Small intestine (tissue), 7 donors: ENCODE measurements at regions not wholly inside any gene's neighbourhood (a gene's known extent, or its start where the extent isn't known, plus 50 kb on each side); places are given as distances from the start of the nearest gene placed in this dataset.
"Not testable (repeated sequence)": the region's sequence is repeated elsewhere in the genome, so short reads cannot be mapped to it uniquely, and the experiment has no call there.

Experiments
- DNase-seq, 2 donors: peaks; one replicate each; pipeline versions ENCODE4 v3.0.0 to v3.0.0-alpha.2; 2013
- FAIRE-seq: peaks from 2 replicates; lab custom pipeline; 2012; peaks lifted over from hg19 to GRCh38; lab: Jason Lieb, UNC
- H3K27ac ChIP-seq, 3 donors: one replicate each; pipeline ENCODE4 v1.5.1; 2013; ENCODE audit warnings: low read length in 2 of 3, mild to moderate bottlenecking in 2 of 3, control low read depth in 1 of 3, inconsistent platforms in 1 of 3, low read depth in 1 of 3, moderate library complexity in 1 of 3
- H3K27me3 ChIP-seq, 3 donors: one replicate each; pipeline ENCODE4 v1.6.1; 2013; ENCODE audit warnings: low read length in 3 of 3, inconsistent platforms in 1 of 3; ENCODE audit not compliant: control insufficient read depth in 3 of 3, insufficient read depth in 3 of 3
- H3K36me3 ChIP-seq, 3 donors: one replicate each; pipeline ENCODE4 v1.6.1; 2013; ENCODE audit warnings: low read length in 3 of 3, inconsistent platforms in 1 of 3, low read depth in 1 of 3, mild to moderate bottlenecking in 1 of 3, moderate library complexity in 1 of 3; ENCODE audit not compliant: control insufficient read depth in 3 of 3, insufficient read depth in 2 of 3
- H3K4me1 ChIP-seq, 3 donors: one replicate each; pipeline ENCODE4 v1.6.1; 2013; ENCODE audit warnings: low read length in 2 of 3, inconsistent platforms in 1 of 3, low read depth in 1 of 3, mild to moderate bottlenecking in 1 of 3, moderate library complexity in 1 of 3; ENCODE audit not compliant: control insufficient read depth in 3 of 3, insufficient read depth in 2 of 3
- H3K4me3 ChIP-seq, 3 donors: one replicate each; pipeline ENCODE4 v1.5.1; 2013; ENCODE audit warnings: low read length in 3 of 3, control low read depth in 1 of 3, inconsistent platforms in 1 of 3, low read depth in 1 of 3, mild to moderate bottlenecking in 1 of 3, moderate library complexity in 1 of 3
- H3K9me3 ChIP-seq, 2 donors: one replicate each; pipeline ENCODE4 v1.6.1; 2013; ENCODE audit warnings: low read depth in 1 of 2, low read length in 1 of 2; ENCODE audit not compliant: control insufficient read depth in 2 of 2, insufficient read depth in 1 of 2
- WGBS, 3 donors: extraction: QIAGEN DNeasy Blood & Tissue Kit; methylation state at CpG; one replicate each; pipeline ENCODE4 v1.1.7; 2013; 5-methylcytosine and 5-hydroxymethylcytosine counted together
- donor health status: healthy with polysubstance abuse.
- donor health status: control.
- donor health status: control.
- donor health status: Bipolar disorder and iron deficiency.
- donor health status: healthy.

DNA sequence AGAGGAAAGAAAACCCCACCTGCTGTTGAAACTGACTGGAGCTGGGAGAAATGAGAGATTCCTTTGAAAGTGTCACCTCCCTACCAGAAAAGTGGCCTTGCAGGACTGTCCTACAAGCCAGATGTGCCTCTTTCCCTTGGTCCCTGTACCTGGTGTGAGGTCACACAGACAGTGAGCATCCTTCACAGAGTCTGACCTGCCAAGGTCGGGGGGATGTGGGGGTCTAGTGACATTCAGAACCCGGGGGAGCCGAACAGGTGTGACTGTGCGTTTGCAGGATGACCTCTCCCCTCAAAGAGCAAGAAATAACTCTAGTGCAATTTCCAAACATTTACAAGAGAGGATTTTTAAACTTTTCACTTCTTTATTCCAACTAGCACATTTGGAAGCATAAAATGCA lies 93.4 kb upstream of the ZNF479 start:
- H3K36me3 ChIP-seq = no peaks in the 10 kb centered on the region
- no peak overlapping the region for H3K4me3 ChIP-seq
- DNase-seq (no peak), FAIRE-seq (no peak)
- no peaks in the 10 kb centered on the region for H3K27me3 ChIP-seq
- WGBS, 3 donors = 73 to 78% (median 74%) methylated on average over 4 of the region's 4 CpGs
- peaks cover 5 to 60% of the 10 kb centered on the region in 2 donors for H3K9me3 ChIP-seq
- H3K27ac ChIP-seq = no peak overlapping the region
- no peaks in the 10 kb centered on the region for H3K4me1 ChIP-seq

DNA sequence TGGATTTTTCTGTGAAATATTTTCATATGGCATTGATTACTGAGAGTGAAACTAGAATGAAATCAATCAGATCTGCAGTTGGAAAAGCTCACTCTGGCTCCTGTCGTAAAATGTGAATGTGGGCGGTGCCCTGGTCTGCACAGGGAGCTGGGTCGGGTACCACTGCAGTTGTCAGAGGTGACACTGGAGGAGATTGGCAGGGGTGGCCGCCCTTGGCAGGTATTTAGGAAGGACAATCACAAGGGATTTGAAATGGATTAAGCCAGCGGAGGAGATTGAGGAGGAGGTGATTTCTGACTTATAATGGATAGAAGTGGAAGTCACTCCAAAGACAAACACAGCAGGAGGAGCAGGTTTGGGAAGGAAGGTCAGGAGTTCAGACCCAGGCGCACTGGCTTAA lies 109.0 kb upstream of the ZNF479 start:
- not testable (repeated sequence) for H3K27ac ChIP-seq, H3K36me3 ChIP-seq, FAIRE-seq, H3K4me1 ChIP-seq, DNase-seq, H3K4me3 ChIP-seq, H3K27me3 ChIP-seq
- peaks cover 12 to 53% of the 10 kb centered on the region in 2 donors for H3K9me3 ChIP-seq
- WGBS, 3 donors = 81 to 85% (median 85%) methylated on average over 6 of the region's 6 CpGs

- H3K36me3 ChIP-seq, DNase-seq, H3K4me1 ChIP-seq, H3K27me3 ChIP-seq, H3K27ac ChIP-seq, H3K4me3 ChIP-seq, FAIRE-seq: not testable (repeated sequence)
- WGBS, 3 donors = 77 to 88% (median 85%) methylated on average over 8 of the region's 8 CpGs
- peaks cover 12 to 33% of the 10 kb centered on the region in 2 donors for H3K9me3 ChIP-seq
Observed at GRCh38 chr7:57243551-57243950, 111.3 kb upstream of the ZNF479 start.

DNA sequence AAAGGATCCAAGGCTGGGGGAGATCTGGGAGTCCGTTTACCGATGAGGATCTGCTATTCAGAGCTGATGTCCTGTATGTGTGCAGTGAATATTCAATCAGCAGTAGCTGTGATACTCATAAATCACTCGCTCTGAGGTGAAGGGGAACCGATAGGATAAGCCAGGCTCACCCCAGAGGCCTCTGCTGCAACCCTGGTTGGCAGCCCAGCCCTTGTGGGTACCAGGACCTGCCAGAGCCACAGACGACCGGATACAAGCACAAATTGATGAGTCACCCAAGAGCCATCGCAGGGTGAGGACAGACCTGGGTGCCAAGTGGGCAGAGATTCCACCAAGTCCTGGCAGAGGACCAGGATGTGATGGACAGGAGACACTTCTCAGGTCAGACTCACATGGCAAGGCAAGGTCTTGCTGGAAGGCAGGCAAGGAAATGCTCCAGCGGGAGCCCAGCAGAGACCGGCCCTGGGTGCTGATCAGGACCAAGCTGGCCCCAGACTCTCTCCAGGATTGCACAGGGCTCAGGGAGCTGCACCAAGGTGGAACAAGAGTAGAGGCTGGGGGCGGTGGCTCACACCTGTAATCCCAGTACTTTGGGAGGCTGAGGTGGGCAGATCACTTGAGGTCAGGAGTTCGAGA lies 112.2 kb upstream of the ZNF479 start:
- not testable (repeated sequence) for FAIRE-seq, H3K27ac ChIP-seq, DNase-seq, H3K36me3 ChIP-seq, H3K4me1 ChIP-seq, H3K27me3 ChIP-seq, H3K4me3 ChIP-seq
- peaks cover 9 to 26% of the 10 kb centered on the region in 2 donors for H3K9me3 ChIP-seq
- 80% methylated on average over 11 of the region's 11 CpGs for WGBS, 3 donors

DNA sequence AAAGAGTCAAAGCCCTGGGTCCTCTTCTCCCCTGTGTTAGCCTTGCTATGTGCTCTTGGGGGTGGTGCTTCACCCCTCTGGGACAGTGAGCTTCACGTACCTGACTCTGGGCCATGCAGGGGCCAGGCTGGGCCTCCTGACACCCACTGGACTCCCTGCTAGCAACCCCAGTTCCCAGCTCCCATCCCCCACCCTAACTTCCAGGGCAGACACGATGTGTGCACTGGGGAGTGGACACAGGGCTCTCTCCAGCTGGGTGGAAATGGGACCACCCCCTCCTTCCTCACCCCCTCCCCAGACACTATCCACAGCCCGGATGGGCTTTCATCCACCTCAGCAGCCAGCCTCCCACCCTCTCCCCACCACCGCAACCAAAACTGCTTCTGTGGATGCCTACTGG lies 113.0 kb upstream of the ZNF479 start:
- Histone ChIP-seq H3K4me1 (no peaks in the 10 kb centered on the region), H3K27ac (no peak overlapping the region), H3K27me3 (no peaks in the 10 kb centered on the region), H3K9me3 (peaks cover 9 to 24% of the 10 kb centered on the region in 2 donors), H3K36me3 (no peaks in the 10 kb centered on the region), H3K4me3 (no peak overlapping the region)
- 70 to 88% (median 74%) methylated on average over 3 to 4 of the region's 4 CpGs for WGBS, 3 donors
- FAIRE-seq (no peak), DNase-seq (no peak)

DNA sequence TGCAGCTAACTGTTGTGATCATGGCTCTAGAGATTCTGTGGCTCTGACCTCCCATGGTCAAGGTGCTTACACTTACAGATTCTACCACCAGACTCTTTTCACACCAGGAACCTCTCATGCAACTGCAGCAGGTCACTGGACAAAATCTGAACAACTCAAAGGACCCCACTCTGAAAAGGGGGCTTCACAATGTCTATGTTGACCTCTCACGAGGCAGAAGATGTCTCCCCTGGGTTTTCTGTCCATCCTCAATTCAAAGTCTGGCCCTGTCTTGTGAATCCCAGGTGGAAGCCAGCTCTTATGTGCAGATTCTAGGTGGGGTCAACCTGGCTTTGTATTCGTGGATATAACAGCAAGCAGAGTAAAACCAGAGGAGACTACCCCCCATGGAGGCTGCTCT lies 118.6 kb upstream of the ZNF479 start:
- H3K27me3 ChIP-seq = no peaks in the 10 kb centered on the region
- WGBS, 3 donors = 14 to 27% (median 23%) methylated on average over 2 of the region's 2 CpGs

DNA sequence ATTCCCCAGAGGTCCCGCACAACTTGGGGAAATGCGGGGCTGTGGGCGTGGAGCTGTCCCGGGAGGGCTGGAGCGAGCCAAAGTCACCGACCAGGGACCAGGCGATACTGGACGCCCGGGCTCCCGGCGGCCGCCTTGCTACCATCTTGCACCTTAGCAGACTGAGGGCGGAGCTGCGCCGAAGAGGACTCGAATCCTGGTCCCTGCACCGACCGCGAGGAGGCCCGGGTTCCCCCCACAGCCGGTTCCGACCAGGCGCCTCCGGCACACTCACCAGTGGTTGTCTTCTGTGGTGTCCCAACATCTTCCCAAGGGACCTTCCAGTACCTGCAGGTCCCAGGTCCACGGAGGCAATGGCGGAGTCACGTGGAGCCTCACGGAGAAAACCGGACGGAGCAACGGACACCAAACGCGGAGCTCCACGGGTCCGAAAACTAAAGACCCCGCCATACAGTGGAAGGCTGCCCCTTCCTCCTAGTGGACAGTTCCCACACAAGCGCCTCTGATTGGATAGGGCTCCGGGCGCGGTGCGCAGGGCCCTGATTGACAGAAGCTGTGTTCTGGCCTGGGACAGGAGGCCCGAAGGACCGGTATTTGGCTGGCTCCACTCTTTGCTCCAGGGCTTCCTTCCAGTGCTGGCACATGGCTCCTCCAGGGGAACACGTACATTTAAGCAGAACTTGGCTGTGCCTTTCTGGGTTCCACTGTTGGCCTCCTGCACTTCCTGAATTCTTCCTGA lies 124.6 kb upstream of the ZNF479 start:
- H3K27me3 ChIP-seq = no peaks in the 10 kb centered on the region
- no peak overlapping the region for H3K27ac ChIP-seq
- no peak for DNase-seq
- 85 to 89% (median 89%) methylated on average over 43 to 44 of the region's 44 CpGs for WGBS, 3 donors
- peaks cover 0 to 26% of the 10 kb centered on the region in 2 donors for H3K9me3 ChIP-seq
- no peak overlapping the region for H3K4me3 ChIP-seq
- no peaks in the 10 kb centered on the region for H3K4me1 ChIP-seq
- H3K36me3 ChIP-seq = no peaks in the 10 kb centered on the region
- FAIRE-seq = no peak

More for the DNA sequence above, 118.6 kb upstream of the ZNF479 start:
- Histone ChIP-seq H3K4me3 (no peak overlapping the region), H3K36me3 (no peaks in the 10 kb centered on the region), H3K27ac (no peak overlapping the region), H3K4me1 (no peaks in the 10 kb centered on the region), H3K9me3 (peaks cover 1 to 17% of the 10 kb centered on the region in 2 donors)
- DNase-seq (no peak), FAIRE-seq (no peak)

- Histone ChIP-seq H3K9me3 (peaks cover 0 to 11% of the 10 kb centered on the region in 2 donors), H3K36me3 (no peaks in the 10 kb centered on the region), H3K27ac (no peak overlapping the region), H3K27me3 (no peaks in the 10 kb centered on the region), H3K4me1 (no peaks in the 10 kb centered on the region), H3K4me3 (no peak overlapping the region)
- DNase-seq = no peak
- 36 to 56% (median 48%) methylated on average over 1 of the region's 1 CpG for WGBS, 3 donors
- FAIRE-seq = no peak
Observed at GRCh38 chr7:57274535-57275283, 142.5 kb upstream of the ZNF479 start.
